GM20000 (cell line): ENCODE measurements at regions not wholly inside any gene's neighbourhood (a gene's known extent, or its start where the extent isn't known, plus 50 kb on each side); places are given as distances from the start of the nearest gene placed in this dataset.

ENCODE experiments used
- DNase-seq: peaks from one replicate; pipeline ENCODE4 v3.0.0; 2012; ENCODE audit warnings: low spot score
- TF ChIP-seq, protein P1 (sequence below): IDR thresholded peaks from 2 replicates; pipeline ENCODE4 v1.5.1; 2012; ENCODE audit warnings: mild to moderate bottlenecking, control low read depth; ENCODE audit errors: extremely low read depth, missing control alignments

DNA sequence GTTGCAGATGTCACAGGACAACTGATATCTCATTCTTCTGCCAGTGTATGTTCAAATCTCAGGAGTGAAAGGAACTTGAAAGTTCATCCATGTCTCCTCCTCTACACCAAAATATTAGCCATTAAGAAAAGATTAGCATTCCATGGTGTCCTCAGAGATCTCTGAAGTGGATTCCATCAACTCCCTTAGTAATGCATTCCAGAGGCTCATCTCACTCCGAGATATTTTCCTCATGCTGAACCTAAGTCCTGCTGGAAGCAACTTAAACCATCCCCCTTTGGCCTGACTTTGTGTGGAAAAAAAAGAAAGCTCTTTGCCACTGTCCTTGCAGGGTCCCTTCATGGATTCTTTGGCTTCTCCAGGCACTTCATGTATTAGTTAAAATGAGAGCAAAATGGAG, 155.7 kb upstream of the ZNF462 start:
- TF ChIP-seq, protein P1, sequence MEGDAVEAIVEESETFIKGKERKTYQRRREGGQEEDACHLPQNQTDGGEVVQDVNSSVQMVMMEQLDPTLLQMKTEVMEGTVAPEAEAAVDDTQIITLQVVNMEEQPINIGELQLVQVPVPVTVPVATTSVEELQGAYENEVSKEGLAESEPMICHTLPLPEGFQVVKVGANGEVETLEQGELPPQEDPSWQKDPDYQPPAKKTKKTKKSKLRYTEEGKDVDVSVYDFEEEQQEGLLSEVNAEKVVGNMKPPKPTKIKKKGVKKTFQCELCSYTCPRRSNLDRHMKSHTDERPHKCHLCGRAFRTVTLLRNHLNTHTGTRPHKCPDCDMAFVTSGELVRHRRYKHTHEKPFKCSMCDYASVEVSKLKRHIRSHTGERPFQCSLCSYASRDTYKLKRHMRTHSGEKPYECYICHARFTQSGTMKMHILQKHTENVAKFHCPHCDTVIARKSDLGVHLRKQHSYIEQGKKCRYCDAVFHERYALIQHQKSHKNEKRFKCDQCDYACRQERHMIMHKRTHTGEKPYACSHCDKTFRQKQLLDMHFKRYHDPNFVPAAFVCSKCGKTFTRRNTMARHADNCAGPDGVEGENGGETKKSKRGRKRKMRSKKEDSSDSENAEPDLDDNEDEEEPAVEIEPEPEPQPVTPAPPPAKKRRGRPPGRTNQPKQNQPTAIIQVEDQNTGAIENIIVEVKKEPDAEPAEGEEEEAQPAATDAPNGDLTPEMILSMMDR: no peak

DNA sequence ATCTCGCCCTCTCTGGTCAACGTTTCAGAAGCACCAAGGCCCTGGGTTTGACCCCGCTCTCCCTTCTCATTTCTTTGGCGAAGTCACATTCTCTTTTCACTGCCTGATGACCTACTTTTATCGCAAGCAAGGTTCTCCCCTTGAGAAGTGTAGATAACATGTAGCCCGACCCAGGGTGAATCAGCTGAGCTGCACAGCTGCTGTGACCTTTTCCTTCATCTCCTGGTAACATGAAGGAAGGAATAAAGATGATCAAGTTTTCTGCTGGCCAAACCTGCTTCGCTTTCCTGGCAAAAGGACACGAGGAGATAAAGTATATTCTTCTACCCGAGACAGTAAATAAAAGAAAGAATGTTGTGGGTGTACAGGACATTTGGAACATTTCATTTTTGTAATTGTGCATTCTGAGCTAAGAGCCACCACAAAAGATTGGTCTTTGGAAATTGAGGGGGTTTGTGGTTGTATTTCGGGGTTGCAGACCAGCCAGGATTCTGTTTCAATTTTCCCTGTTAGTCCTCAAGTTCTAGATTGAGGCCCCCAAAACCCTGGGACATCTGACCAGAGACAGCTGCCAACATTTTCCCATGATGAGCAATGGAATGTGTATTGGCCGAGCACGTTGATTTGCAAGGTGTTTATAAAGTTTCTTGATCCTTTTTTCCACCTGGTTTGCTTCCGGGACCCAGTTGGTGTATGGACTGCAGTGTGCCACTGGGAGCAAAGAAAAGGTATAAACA, 155.1 kb upstream of the ZNF462 start:
- DNase-seq: no peak
- TF ChIP-seq, protein P1: no peak

More for the DNA sequence above, 155.7 kb upstream of the ZNF462 start:
- no peak for DNase-seq

DNA sequence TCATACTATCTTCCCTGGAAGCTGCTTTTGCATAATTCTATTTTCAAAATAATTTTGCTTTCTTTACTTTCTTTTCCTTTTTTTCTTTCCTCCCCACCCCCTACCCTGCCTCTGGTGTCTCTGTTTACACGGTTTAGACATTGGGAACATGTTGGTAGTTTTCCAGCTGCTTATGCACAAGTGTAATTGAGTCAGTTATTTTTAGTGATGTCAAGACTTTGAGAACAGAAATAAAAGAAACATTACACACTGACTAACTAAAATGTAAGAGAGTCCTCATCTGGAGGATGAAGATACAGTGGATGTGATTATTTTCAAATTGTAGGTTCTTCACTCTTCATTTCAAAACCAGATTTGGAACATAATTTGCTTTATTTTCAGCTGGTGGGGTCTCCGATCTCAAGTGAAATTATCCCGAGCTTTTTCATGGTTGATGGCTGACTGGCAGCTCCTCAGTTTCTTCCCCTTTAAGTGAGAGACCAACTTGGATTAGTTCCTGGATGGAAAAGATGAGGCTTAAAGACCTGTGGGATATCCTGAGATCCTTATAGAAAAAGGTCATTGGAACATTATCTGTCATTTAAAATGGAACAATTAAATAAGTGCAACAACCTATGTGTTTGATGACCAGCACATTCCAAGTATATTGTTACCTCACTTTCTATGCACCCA, 154.4 kb upstream of the ZNF462 start:
- no peak for DNase-seq
- TF ChIP-seq, protein P1: no peak

DNA sequence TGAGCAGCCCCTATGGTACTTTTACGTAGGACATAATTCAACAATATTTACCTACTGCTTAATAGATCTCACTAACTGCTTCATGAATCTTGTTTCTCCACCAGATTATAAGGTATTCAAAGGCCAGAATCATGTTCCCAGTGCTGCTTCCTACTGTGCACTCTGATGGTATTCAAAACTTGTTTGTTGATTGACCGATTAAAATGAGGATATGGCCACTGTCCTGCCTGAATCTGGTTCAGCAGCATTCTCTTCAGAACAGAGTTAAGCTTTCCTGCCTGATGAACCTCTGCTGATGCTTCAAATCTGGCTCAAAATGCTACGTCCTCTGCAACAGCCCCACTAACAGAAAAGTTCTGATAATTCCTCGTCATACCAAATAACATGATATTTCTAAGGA, 150.7 kb upstream of the ZNF462 start:
- TF ChIP-seq, protein P1: no peak
- no peak for DNase-seq

DNA sequence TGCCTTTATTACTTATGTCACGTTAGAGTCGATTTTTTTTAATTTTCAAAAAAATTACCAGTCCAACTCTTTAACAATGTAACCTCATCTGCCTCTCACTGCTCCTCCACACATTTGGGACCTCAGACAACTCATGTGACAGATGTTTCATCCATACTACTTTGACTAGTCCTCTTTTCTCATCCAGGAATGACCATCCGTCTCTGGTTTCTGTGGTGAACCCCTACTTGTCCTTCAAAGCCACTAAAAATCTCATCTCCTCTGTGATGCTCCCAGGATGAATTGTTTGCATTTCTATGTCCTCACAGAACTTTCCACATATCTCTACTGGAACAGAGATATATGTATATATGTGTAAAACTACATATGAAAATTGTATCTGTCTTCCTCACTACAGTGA, 149.8 kb upstream of the ZNF462 start:
- DNase-seq: no peak
- TF ChIP-seq, protein P1: no peak

DNA sequence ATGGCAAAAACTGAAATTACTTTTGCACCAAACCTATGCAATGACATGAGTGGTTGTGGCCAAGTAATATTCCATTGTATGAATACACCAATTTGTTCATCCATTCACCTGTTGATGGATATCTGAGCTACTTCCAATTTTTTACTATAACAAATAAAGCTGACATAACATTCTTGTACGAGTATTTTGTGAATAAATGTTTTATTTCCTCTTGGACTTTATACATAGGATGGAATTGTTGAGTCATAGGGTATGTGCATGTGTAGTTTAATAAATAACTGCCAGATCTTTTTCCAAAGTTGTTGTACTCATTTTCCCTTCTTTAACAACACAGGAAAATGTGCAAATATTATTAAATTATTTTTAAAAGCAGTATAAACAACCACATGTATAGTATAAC, 146.1 kb upstream of the ZNF462 start:
- TF ChIP-seq, protein P1: no peak
- no peak for DNase-seq

DNA sequence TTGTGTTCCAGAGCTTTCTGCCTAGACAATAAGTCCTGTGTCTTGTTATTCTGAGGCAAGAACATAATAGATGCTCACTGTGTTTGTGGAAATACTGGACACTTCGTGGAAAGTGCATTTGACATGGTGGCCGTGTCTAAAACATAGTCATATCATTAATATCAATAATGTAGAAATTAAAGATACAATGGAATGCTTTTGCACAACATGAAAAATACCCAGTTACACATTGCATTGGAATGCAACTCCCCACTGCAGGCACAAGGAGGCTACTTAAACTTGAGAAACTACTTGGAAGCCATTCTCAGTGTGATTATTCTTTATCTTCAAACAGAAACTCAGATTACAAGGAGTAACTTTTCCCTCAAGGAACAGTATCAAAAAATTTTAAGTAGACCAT, 145.3 kb upstream of the ZNF462 start:
- TF ChIP-seq, protein P1: no peak

More for the DNA sequence above, 145.3 kb upstream of the ZNF462 start:
- no peak for DNase-seq
